WTC11 (cell line): ENCODE measurements at regions not wholly inside any gene's neighbourhood (a gene's known extent, or its start where the extent isn't known, plus 50 kb on each side); places are given as distances from the start of the nearest gene placed in this dataset.

ENCODE experiments used
- ATAC-seq: fragments of 200-7000 bp; cut with Tn5 transposase; 2 replicates; pipeline ENCODE4 v1.10.0; 2021; ENCODE audit warnings: mild to moderate bottlenecking, moderate library complexity
- CTCF ChIA-PET: fragments of 300-600 bp; sonication (Branson Sonifier 250); formaldehyde crosslinking; loops from one replicate; lab custom pipeline; 2021; ENCODE audit warnings: antibody characterized with exemption; lab: Charles Lee
- POLR2A ChIA-PET: fragments of 350-600 bp; sonication (Branson Sonifier 250); formaldehyde crosslinking; loops from one replicate; lab custom pipeline; 2021; ENCODE audit warnings: antibody characterized with exemption; lab: Charles Lee
- DNase-seq: peaks from one replicate; pipeline ENCODE4 v3.0.0; 2021; ENCODE audit warnings: low spot score
- H3K27ac Mint-ChIP-seq: 2 replicates; pipeline ENCODE4 v1.8.0; 2021; ENCODE audit warnings: mixed read lengths
- H3K27me3 Mint-ChIP-seq: 2 replicates; pipeline ENCODE4 v1.8.0; 2021; ENCODE audit warnings: low read depth, mild to moderate bottlenecking, moderate library complexity, mixed read lengths
- H3K36me3 Mint-ChIP-seq: 2 replicates; pipeline ENCODE4 v1.8.0; 2021; ENCODE audit warnings: mixed read lengths
- H3K4me1 Mint-ChIP-seq: 2 replicates; pipeline ENCODE4 v1.8.0; 2022; ENCODE audit warnings: mixed read lengths
- H3K4me3 Mint-ChIP-seq: 2 replicates; pipeline ENCODE4 v1.8.0; 2021; ENCODE audit warnings: mild to moderate bottlenecking, moderate library complexity, mixed read lengths
- H3K9me3 Mint-ChIP-seq: 2 replicates; pipeline ENCODE4 v1.8.0; 2021; ENCODE audit warnings: mixed read lengths
- ATF2 ChIP-seq: sonication (generic); formaldehyde crosslinking; IDR thresholded peaks from 2 replicates; pipeline ENCODE4 v1.8.1; 2022; ENCODE audit warnings: low read depth, missing genetic modification reagents, borderline replicate concordance
- CREM ChIP-seq: sonication (generic); formaldehyde crosslinking; IDR thresholded peaks from 2 replicates; pipeline ENCODE4 v1.8.1; 2022; ENCODE audit warnings: mild to moderate bottlenecking, missing genetic modification reagents, moderate library complexity
- EMX1 ChIP-seq: fragments of 250-450 bp; sonication (Bioruptor Pico); IDR thresholded peaks from 2 replicates; pipeline ENCODE4 v1.8.0; 2021; ENCODE audit warnings: mild to moderate bottlenecking
- ESRRA ChIP-seq: sonication (generic); formaldehyde crosslinking; IDR thresholded peaks from 2 replicates; pipeline ENCODE4 v1.8.1; 2022; ENCODE audit warnings: mild to moderate bottlenecking, missing genetic modification reagents, borderline replicate concordance
- FOXJ3 ChIP-seq: sonication (generic); formaldehyde crosslinking; IDR thresholded peaks from 2 replicates; pipeline ENCODE4 v1.9.0; 2021; ENCODE audit warnings: missing genetic modification reagents, mild to moderate bottlenecking, borderline replicate concordance
- FOXK1 ChIP-seq: sonication (generic); formaldehyde crosslinking; IDR thresholded peaks from 2 replicates; pipeline ENCODE4 v1.8.0; 2022; ENCODE audit warnings: mild to moderate bottlenecking, moderate library complexity, missing genetic modification reagents
- GTF2I ChIP-seq: fragments of 250-450 bp; sonication (Bioruptor Pico); conservative IDR thresholded peaks from 2 replicates; pipeline ENCODE4 v1.4.0; 2021; ENCODE audit warnings: mild to moderate bottlenecking
- HMGA2 ChIP-seq: fragments of 250-450 bp; sonication (Bioruptor Pico); IDR thresholded peaks from 2 replicates; pipeline ENCODE4 v1.4.0; 2021; ENCODE audit warnings: mild to moderate bottlenecking, moderate library complexity
- IRF2 ChIP-seq: sonication (generic); formaldehyde crosslinking; IDR thresholded peaks from 2 replicates; pipeline ENCODE4 v1.8.0; 2022; ENCODE audit warnings: low read depth, missing genetic modification reagents, borderline replicate concordance
- JAZF1 ChIP-seq: fragments of 250-450 bp; sonication (Bioruptor Pico); IDR thresholded peaks from 2 replicates; pipeline ENCODE4 v1.9.0; 2021; ENCODE audit warnings: moderate library complexity, mild to moderate bottlenecking, inconsistent platforms
- KAT7 ChIP-seq: sonication (generic); formaldehyde crosslinking; IDR thresholded peaks from 2 replicates; pipeline ENCODE4 v1.8.1; 2023; ENCODE audit warnings: missing genetic modification reagents, mild to moderate bottlenecking, borderline replicate concordance
- NFYB ChIP-seq: sonication (generic); formaldehyde crosslinking; conservative IDR thresholded peaks from 2 replicates; pipeline ENCODE4 v1.8.0; 2022; ENCODE audit warnings: low read depth, missing genetic modification reagents
- OVOL2 ChIP-seq: fragments of 250-450 bp; sonication (Bioruptor Pico); IDR thresholded peaks from 2 replicates; pipeline ENCODE4 v1.9.0; 2021; ENCODE audit warnings: mild to moderate bottlenecking, borderline replicate concordance
- RORB ChIP-seq: fragments of 250-450 bp; sonication (Bioruptor Pico); IDR thresholded peaks from 2 replicates; pipeline ENCODE4 v1.9.0; 2021; ENCODE audit warnings: mild to moderate bottlenecking
- SMAD3 ChIP-seq: sonication (generic); formaldehyde crosslinking; IDR thresholded peaks from 2 replicates; pipeline ENCODE4 v1.8.0; 2022; ENCODE audit warnings: missing genetic modification reagents, mild to moderate bottlenecking, borderline replicate concordance
- SP1 ChIP-seq: sonication (generic); formaldehyde crosslinking; conservative IDR thresholded peaks from 2 replicates; pipeline ENCODE4 v1.8.1; 2022; ENCODE audit warnings: missing genetic modification reagents
- TEAD1 ChIP-seq: sonication (generic); formaldehyde crosslinking; IDR thresholded peaks from 2 replicates; pipeline ENCODE4 v1.8.0; 2022; ENCODE audit warnings: mild to moderate bottlenecking, missing genetic modification reagents
- TP53 ChIP-seq: sonication (generic); formaldehyde crosslinking; IDR thresholded peaks from 2 replicates; pipeline ENCODE4 v1.8.1; 2023; ENCODE audit warnings: mild to moderate bottlenecking, missing genetic modification reagents
- USF1 ChIP-seq: sonication (generic); formaldehyde crosslinking; IDR thresholded peaks from 2 replicates; pipeline ENCODE4 v1.8.0; 2022; ENCODE audit warnings: mild to moderate bottlenecking, missing genetic modification reagents
- ZMAT4 ChIP-seq: fragments of 250-450 bp; sonication (Bioruptor Pico); IDR thresholded peaks from 2 replicates; pipeline ENCODE4 v1.9.0; 2021; ENCODE audit warnings: mild to moderate bottlenecking
- ZNF121 ChIP-seq: sonication (generic); formaldehyde crosslinking; IDR thresholded peaks from 2 replicates; pipeline ENCODE4 v1.8.0; 2023; ENCODE audit warnings: missing genetic modification reagents
- ZNF138 ChIP-seq: sonication (generic); formaldehyde crosslinking; conservative IDR thresholded peaks from 2 replicates; pipeline ENCODE4 v1.8.1; 2022; ENCODE audit warnings: mild to moderate bottlenecking, moderate library complexity, missing genetic modification reagents
- ZNF263 ChIP-seq: sonication (generic); formaldehyde crosslinking; IDR thresholded peaks from 2 replicates; pipeline ENCODE4 v1.8.1; 2022; ENCODE audit warnings: low read depth, mild to moderate bottlenecking, moderate library complexity, missing genetic modification reagents
- ZNF396 ChIP-seq: fragments of 250-450 bp; sonication (Bioruptor Pico); IDR thresholded peaks from 2 replicates; pipeline ENCODE4 v1.8.0; 2021; ENCODE audit warnings: mild to moderate bottlenecking, moderate library complexity, borderline replicate concordance
- TF ChIP-seq, protein P1 (sequence below): sonication (generic); formaldehyde crosslinking; IDR thresholded peaks from 2 replicates; pipeline ENCODE4 v1.8.1; 2023; ENCODE audit warnings: mild to moderate bottlenecking, missing genetic modification reagents, moderate library complexity
- TF ChIP-seq, protein P2 (sequence below): fragments of 250-450 bp; sonication (Bioruptor Pico); conservative IDR thresholded peaks from 2 replicates; pipeline ENCODE4 v1.9.0; 2021; ENCODE audit warnings: mild to moderate bottlenecking
- TF ChIP-seq, protein P3 (sequence below): sonication (generic); formaldehyde crosslinking; IDR thresholded peaks from 2 replicates; pipeline ENCODE4 v1.8.1; 2022; ENCODE audit warnings: low read depth, mild to moderate bottlenecking, moderate library complexity, missing genetic modification reagents, borderline replicate concordance

DNA sequence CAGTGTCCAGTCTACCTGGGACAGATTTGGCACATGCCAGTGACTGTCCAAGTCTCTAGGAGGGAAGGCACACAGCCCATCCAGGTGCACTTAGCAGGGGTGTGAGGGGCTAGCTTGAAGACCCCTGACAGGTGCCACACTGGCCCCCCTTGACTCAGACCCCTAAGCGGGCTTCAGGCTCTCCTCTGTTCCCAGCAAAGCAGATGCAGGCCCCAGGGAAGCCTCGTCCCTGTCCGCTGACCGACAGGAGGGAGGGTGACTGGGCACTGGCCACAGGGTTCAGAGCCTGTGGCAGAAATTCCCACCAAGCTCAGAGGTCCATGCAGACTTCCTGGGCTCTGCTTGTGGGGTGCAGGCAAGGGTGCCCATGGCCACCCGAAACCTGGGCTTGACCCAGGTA, 239.8 kb upstream of the MYT1L start (continued):
- TF ChIP-seq ZMAT4 (no peak), HMGA2 (CRISPR knock-in tag) (no peak), USF1 (no peak), KAT7 (CRISPR knock-in tag) (no peak), GTF2I (no peak)
- TF ChIP-seq, all 79 proteins: peak for 0

DNA sequence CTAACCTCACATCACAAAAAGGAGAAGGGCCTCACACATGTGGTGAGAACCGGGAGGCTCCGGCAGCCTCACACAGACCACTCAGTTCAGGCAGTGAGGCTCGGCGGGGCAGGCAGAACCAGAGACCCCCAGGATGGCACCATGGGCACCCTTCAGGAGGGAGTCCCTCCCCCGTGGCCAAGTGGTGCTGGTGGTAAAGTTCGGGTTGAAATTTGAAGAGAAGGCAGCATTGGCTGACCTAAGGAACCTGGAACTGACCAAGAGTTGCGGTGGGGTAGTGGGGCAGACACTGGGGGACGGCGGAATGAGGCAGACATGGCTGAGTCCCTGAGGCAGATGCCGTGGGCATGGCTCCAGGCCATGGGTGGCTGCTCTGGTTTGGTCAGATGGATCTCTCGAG, 239.3 kb upstream of the MYT1L start:
- Mint-ChIP-seq H3K4me1 (no peaks in the 10 kb centered on the region), H3K27me3 (no peaks in the 10 kb centered on the region), H3K9me3 (no peaks in the 10 kb centered on the region), H3K27ac (no peak overlapping the region), H3K36me3 (no peaks in the 10 kb centered on the region), H3K4me3 (no peak overlapping the region)
- ChIA-PET POLR2A (no interaction called here), CTCF (no interaction called here)
- DNase-seq (no peak), ATAC-seq (no peak)
- TF ChIP-seq ZNF138 (CRISPR knock-in tag) (no peak), TP53 (CRISPR knock-in tag) (no peak), FOXJ3 (CRISPR knock-in tag) (no peak), FOXK1 (no peak), ATF2 (CRISPR knock-in tag) (no peak), SP1 (no peak), ZNF121 (no peak), SMAD3 (CRISPR knock-in tag) (no peak)
- TF ChIP-seq, protein P1, sequence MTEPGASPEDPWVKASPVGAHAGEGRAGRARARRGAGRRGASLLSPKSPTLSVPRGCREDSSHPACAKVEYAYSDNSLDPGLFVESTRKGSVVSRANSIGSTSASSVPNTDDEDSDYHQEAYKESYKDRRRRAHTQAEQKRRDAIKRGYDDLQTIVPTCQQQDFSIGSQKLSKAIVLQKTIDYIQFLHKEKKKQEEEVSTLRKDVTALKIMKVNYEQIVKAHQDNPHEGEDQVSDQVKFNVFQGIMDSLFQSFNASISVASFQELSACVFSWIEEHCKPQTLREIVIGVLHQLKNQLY (CRISPR knock-in tag) = no peak

- no peak overlapping the region for H3K27ac Mint-ChIP-seq
- H3K4me3 Mint-ChIP-seq = no peak overlapping the region
- ATAC-seq (no peak), DNase-seq (no peak)
- H3K27me3 Mint-ChIP-seq = no peaks in the 10 kb centered on the region
- POLR2A ChIA-PET = interaction anchor here (1.0 kb wide), 1 partner anchor 203 kb away, joined by 3 read pairs; no protein-coding TSS in a partner anchor
- CTCF ChIA-PET = no interaction called here
- H3K4me1 Mint-ChIP-seq = peaks cover 4% of the 10 kb centered on the region
- H3K36me3 Mint-ChIP-seq = no peaks in the 10 kb centered on the region
- H3K9me3 Mint-ChIP-seq = no peaks in the 10 kb centered on the region
- TF ChIP-seq JAZF1 (no peak), TEAD1 (CRISPR knock-in tag) (no peak), EMX1 (CRISPR knock-in tag) (no peak), IRF2 (CRISPR knock-in tag) (no peak), RORB (CRISPR knock-in tag) (no peak), NFYB (CRISPR knock-in tag) (no peak), OVOL2 (CRISPR knock-in tag) (no peak), ESRRA (CRISPR knock-in tag) (no peak), ZNF396 (CRISPR knock-in tag) (no peak), ZNF263 (CRISPR knock-in tag) (no peak), CREM (CRISPR knock-in tag) (no peak), ZMAT4 (no peak), ATF2 (CRISPR knock-in tag) (no peak)
- TF ChIP-seq, protein P2, sequence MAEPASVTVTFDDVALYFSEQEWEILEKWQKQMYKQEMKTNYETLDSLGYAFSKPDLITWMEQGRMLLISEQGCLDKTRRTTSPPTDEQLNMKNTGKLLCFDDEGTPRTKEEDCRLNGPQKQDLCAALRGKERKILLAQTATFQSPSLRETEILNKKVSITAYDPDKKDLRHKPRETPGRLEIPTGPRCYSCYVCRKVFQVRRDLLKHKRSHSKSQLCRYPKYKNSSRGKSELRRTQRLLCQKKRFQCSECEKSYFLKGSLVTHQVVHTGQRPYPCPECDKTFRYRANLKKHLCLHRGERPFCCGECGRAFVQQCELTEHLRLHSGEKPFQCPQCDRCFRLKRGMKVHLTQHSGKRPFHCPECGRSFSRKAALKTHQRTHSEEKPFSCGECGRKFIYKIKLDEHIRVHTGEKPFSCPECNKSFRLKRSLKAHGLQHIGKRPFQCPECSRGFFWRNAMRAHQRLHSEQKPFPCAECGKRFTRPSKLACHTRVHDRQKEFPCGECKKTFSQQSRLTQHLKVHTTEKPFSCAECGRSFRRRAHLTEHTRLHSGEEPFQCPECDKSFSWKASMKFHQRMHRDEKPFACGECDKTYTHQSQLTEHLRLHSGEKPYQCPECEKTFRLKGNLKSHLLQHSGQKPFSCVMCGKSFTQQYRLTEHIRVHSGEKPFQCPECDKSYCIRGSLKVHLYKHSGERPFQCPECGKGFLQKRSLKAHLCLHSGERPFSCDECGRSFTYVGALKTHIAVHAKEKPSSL = no peak
- TF ChIP-seq, protein P3, sequence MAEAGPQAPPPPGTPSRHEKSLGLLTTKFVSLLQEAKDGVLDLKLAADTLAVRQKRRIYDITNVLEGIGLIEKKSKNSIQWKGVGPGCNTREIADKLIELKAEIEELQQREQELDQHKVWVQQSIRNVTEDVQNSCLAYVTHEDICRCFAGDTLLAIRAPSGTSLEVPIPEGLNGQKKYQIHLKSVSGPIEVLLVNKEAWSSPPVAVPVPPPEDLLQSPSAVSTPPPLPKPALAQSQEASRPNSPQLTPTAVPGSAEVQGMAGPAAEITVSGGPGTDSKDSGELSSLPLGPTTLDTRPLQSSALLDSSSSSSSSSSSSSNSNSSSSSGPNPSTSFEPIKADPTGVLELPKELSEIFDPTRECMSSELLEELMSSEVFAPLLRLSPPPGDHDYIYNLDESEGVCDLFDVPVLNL (CRISPR knock-in tag) = no peak
Measured at GRCh38 chr2:2569836-2570235, 238.8 kb upstream of the MYT1L start.
